H1 (cell line): ENCODE measurements at regions not wholly inside any gene's neighbourhood (a gene's known extent, or its start where the extent isn't known, plus 50 kb on each side); places are given as distances from the start of the nearest gene placed in this dataset.

ENCODE experiments used
- CHD7 ChIP-seq: fragments of 300-600 bp; sonication (generic); IDR thresholded peaks from 2 replicates; pipeline ENCODE4 v1.7.1; 2012; ENCODE audit warnings: low read length, moderate library complexity, mild to moderate bottlenecking, inconsistent platforms; ENCODE audit not compliant: insufficient replicate concordance
- JUN ChIP-seq: IDR thresholded peaks from 2 replicates; pipeline ENCODE4 v1.6.1; 2011; ENCODE audit warnings: low read depth, mild to moderate bottlenecking, improper control_type of control experiment, low read length
- TBP ChIP-seq: IDR thresholded peaks from 2 replicates; pipeline ENCODE4 v1.6.1; 2011; ENCODE audit warnings: low read depth, low read length, improper control_type of control experiment
- ZNF274 ChIP-seq: IDR thresholded peaks from 2 replicates; pipeline ENCODE4 v1.7.0; 2012; ENCODE audit warnings: low read length, borderline replicate concordance; ENCODE audit errors: extremely low read depth

- TF ChIP-seq CHD7 (no peak), JUN (no peak), ZNF274 (no peak), TBP (no peak)
- TF ChIP-seq, all 59 proteins: peak for 0
These were observed 88.6 kb downstream of the KCTD15 start (continued) for GRCh38 chr19:33885236-33885635.
